NOMO-1 treated with dmso at 0.1 percent for 144 hours (cell line): ENCODE measurements at regions not wholly inside any gene's neighbourhood (a gene's known extent, or its start where the extent isn't known, plus 50 kb on each side); places are given as distances from the start of the nearest gene placed in this dataset.
"Not testable (repeated sequence)": the region's sequence is repeated elsewhere in the genome, so short reads cannot be mapped to it uniquely, and the experiment has no call there.

Source experiments
- DNase-seq: peaks from one replicate; lab custom pipeline; 2025; ENCODE audit not compliant: unreplicated experiment; lab: John Stamatoyannopoulos, UW

- DNase-seq = not testable (repeated sequence)
Measured at GRCh38 chr15:93333126-93333525, 244.1 kb upstream of the RGMA start.

GRCh38 chr15:93332168-93332553 lies 243.2 kb upstream of the RGMA start:
- DNase-seq = no peak

GRCh38 chr15:93331545-93332167 lies 242.6 kb upstream of the RGMA start:
- DNase-seq = no peak

GRCh38 chr15:93330912-93331544 lies 242.0 kb upstream of the RGMA start:
- DNase-seq = no peak

GRCh38 chr15:93327364-93327763 lies 238.4 kb upstream of the RGMA start:
- no peak for DNase-seq

- DNase-seq = no peak
Measured at GRCh38 chr15:93324186-93324975, 235.4 kb upstream of the RGMA start.

- no peak for DNase-seq
Measured at GRCh38 chr15:93321881-93322282, 232.9 kb upstream of the RGMA start.

- DNase-seq = no peak
Measured at GRCh38 chr15:93319121-93319814, 230.3 kb upstream of the RGMA start.

- DNase-seq = no peak
Measured at GRCh38 chr15:93317772-93318171, 228.8 kb upstream of the RGMA start.

GRCh38 chr15:93314245-93314644 lies 225.2 kb upstream of the RGMA start:
- DNase-seq = no peak

GRCh38 chr15:93312891-93313486 lies 224.0 kb upstream of the RGMA start:
- no peak for DNase-seq

- no peak for DNase-seq
Measured at GRCh38 chr15:93311620-93312019, 222.6 kb upstream of the RGMA start.

GRCh38 chr15:93308026-93308690 lies 219.1 kb upstream of the RGMA start:
- DNase-seq = no peak

GRCh38 chr15:93307513-93307912 lies 218.5 kb upstream of the RGMA start:
- DNase-seq = no peak

GRCh38 chr15:93305306-93305705 lies 216.3 kb upstream of the RGMA start:
- no peak for DNase-seq

GRCh38 chr15:93302080-93302765 lies 213.2 kb upstream of the RGMA start:
- DNase-seq = no peak

GRCh38 chr15:93300796-93301195 lies 211.8 kb upstream of the RGMA start:
- DNase-seq = no peak

GRCh38 chr15:93299675-93300074 lies 210.7 kb upstream of the RGMA start:
- DNase-seq = no peak

GRCh38 chr15:93298901-93299300 lies 209.9 kb upstream of the RGMA start:
- no peak for DNase-seq
